NCI-H2029 treated with DMSO at 0.1 percent for 48 hours (cell line): ENCODE measurements at regions not wholly inside any gene's neighbourhood (a gene's known extent, or its start where the extent isn't known, plus 50 kb on each side); places are given as distances from the start of the nearest gene placed in this dataset.

Experiments
- DNase-seq: peaks from one replicate; lab custom pipeline; 2025; lab: John Stamatoyannopoulos, UW

GRCh38 chr1:88070956-88071355, 613.1 kb upstream of the PKN2 start:
- no peak for DNase-seq

GRCh38 chr1:88074661-88075060, 609.4 kb upstream of the PKN2 start:
- no peak for DNase-seq

GRCh38 chr1:88075813-88076212, 608.3 kb upstream of the PKN2 start:
- no peak for DNase-seq

GRCh38 chr1:88079036-88079435, 605.0 kb upstream of the PKN2 start:
- DNase-seq = no peak

GRCh38 chr1:88080875-88081274, 603.2 kb upstream of the PKN2 start:
- no peak for DNase-seq

GRCh38 chr1:88088481-88088880, 595.6 kb upstream of the PKN2 start:
- DNase-seq = no peak

- DNase-seq = no peak
These were observed 594.1 kb upstream of the PKN2 start for GRCh38 chr1:88089961-88090360.

- DNase-seq = no peak
These were observed 585.2 kb upstream of the PKN2 start for GRCh38 chr1:88098881-88099280.

- DNase-seq = no peak
These were observed 583.0 kb upstream of the PKN2 start for GRCh38 chr1:88101041-88101440.

- DNase-seq = no peak
These were observed 579.8 kb upstream of the PKN2 start for GRCh38 chr1:88104236-88104635.

- DNase-seq = no peak
These were observed 579.2 kb upstream of the PKN2 start for GRCh38 chr1:88104886-88105285.

GRCh38 chr1:88111816-88112215, 572.3 kb upstream of the PKN2 start:
- DNase-seq = no peak

- no peak for DNase-seq
These were observed 566.5 kb upstream of the PKN2 start for GRCh38 chr1:88117597-88117996.

GRCh38 chr1:88118176-88118845, 565.8 kb upstream of the PKN2 start:
- no peak for DNase-seq

- no peak for DNase-seq
These were observed 559.5 kb upstream of the PKN2 start for GRCh38 chr1:88124614-88125013.

- no peak for DNase-seq
These were observed 557.6 kb upstream of the PKN2 start for GRCh38 chr1:88126467-88126866.

GRCh38 chr1:88133991-88134390, 550.1 kb upstream of the PKN2 start:
- no peak for DNase-seq

GRCh38 chr1:88134983-88135921, 548.8 kb upstream of the PKN2 start:
- DNase-seq = no peak

GRCh38 chr1:88139633-88140032, 544.4 kb upstream of the PKN2 start:
- DNase-seq = no peak

- no peak for DNase-seq
These were observed 543.7 kb upstream of the PKN2 start for GRCh38 chr1:88140325-88140724.

GRCh38 chr1:88141499-88142074, 542.5 kb upstream of the PKN2 start:
- no peak for DNase-seq

- DNase-seq = no peak
These were observed 538.3 kb upstream of the PKN2 start for GRCh38 chr1:88145752-88146151.

GRCh38 chr1:88149686-88150085, 534.4 kb upstream of the PKN2 start:
- DNase-seq = no peak
